Esophagus squamous epithelium (tissue), 5 donors: ENCODE measurements at regions not wholly inside any gene's neighbourhood (a gene's known extent, or its start where the extent isn't known, plus 50 kb on each side); places are given as distances from the start of the nearest gene placed in this dataset.

ENCODE experiments used
- DNase-seq: peaks from one replicate; lab custom pipeline; 2025; lab: John Stamatoyannopoulos, UW
- H3K27ac ChIP-seq, 4 donors: fragments of 200-600 bp; sonication (generic); one replicate each; pipeline ENCODE4 v1.5.1; 2016 to 2019; ENCODE audit warnings: mild to moderate bottlenecking in 1 of 4
- H3K27me3 ChIP-seq, 4 donors: fragments of 200-600 bp; sonication (generic); 1 replicate in 3 of 4; 2 replicates in 1 of 4; pipeline versions ENCODE4 v1.5.1 to v1.6.0; 2017 to 2021; ENCODE audit warnings: antibody characterized with exemption in 1 of 4
- H3K36me3 ChIP-seq, 3 donors: fragments of 200-600 bp; sonication (generic); one replicate each; pipeline ENCODE4 v1.5.1; 2016 to 2019
- H3K4me1 ChIP-seq, 3 donors: fragments of 200-600 bp; sonication (generic); one replicate each; pipeline ENCODE4 v1.5.1; 2017 to 2019
- H3K4me3 ChIP-seq, 4 donors: fragments of 200-600 bp; sonication (generic); 1 replicate in 3 of 4; 2 replicates in 1 of 4; pipeline ENCODE4 v1.5.1; 2016 to 2019; ENCODE audit warnings: mild to moderate bottlenecking in 2 of 4, moderate library complexity in 1 of 4
- H3K9me3 ChIP-seq, 3 donors: fragments of 200-600 bp; sonication (generic); one replicate each; pipeline ENCODE4 v1.5.1; 2016 to 2019
- CTCF ChIP-seq, 6 experiments: fragments of 450-650 bp in 4 of 6; fragments of 200-600 bp in 2 of 6; sonication (generic) in 2 of 6; IDR thresholded peaks; one replicate each; pipeline ENCODE4 v1.5.1; 2016 to 2019; ENCODE audit warnings: antibody characterized with exemption in 6 of 6, mild to moderate bottlenecking in 4 of 6, moderate library complexity in 4 of 6
- POLR2A ChIP-seq, 4 donors: fragments of 450-650 bp; IDR thresholded peaks; one replicate each; pipeline ENCODE4 v1.6.1; 2017; ENCODE audit warnings: antibody characterized with exemption in 4 of 4, mild to moderate bottlenecking in 4 of 4, moderate library complexity in 3 of 4
- WGBS, 2 donors: methylation state at CpG; one replicate each; pipeline ENCODE4 v1.1.5; 2018; 5-methylcytosine and 5-hydroxymethylcytosine counted together
- intact Hi-C: fragments of 100-400 bp; cut with DNase I; formaldehyde crosslinking; loops from one replicate; pipeline ENCODE4 v1.15.0; 2022
- donor health status: DM: yes; HTN: yes; CAD: no.

- no peak for DNase-seq
- no peaks in the 10 kb centered on the region for H3K9me3 ChIP-seq
- intact Hi-C loops: no loop called here
- no peak overlapping the region for H3K4me3 ChIP-seq
- no peaks in the 10 kb centered on the region for H3K36me3 ChIP-seq
- TF ChIP-seq POLR2A (IDR thresholded peaks at IDR 0.05): no peak
- no peak for TF ChIP-seq CTCF (IDR thresholded peaks at IDR 0.05)
- no peaks in the 10 kb centered on the region for H3K4me1 ChIP-seq
- WGBS, 2 donors: 58 to 59% methylated on average over 4 to 5 of the region's 5 CpGs
- no peaks in the 10 kb centered on the region for H3K27me3 ChIP-seq
- H3K27ac ChIP-seq: no peak overlapping the region
These were observed 477.7 kb downstream of the TAF11L14 start for GRCh38 chr5:18111906-18112465.

- Histone ChIP-seq H3K9me3 (no peaks in the 10 kb centered on the region), H3K36me3 (no peaks in the 10 kb centered on the region), H3K4me1 (no peaks in the 10 kb centered on the region), H3K27me3 (no peaks in the 10 kb centered on the region), H3K4me3 (no peak overlapping the region), H3K27ac (no peak overlapping the region)
- intact Hi-C loops: no loop called here
- DNase-seq: no peak
- no peak for TF ChIP-seq POLR2A (IDR thresholded peaks at IDR 0.05)
- peak in 2 of 6 experiments; percentile 32 for TF ChIP-seq CTCF (IDR thresholded peaks at IDR 0.05)
- 31% methylated on average over 2 to 3 of the region's 3 CpGs for WGBS, 2 donors
These were observed 479.5 kb downstream of the TAF11L14 start for GRCh38 chr5:18113721-18114120.

- H3K9me3 ChIP-seq: no peaks in the 10 kb centered on the region
- WGBS, 2 donors: 35 to 57% methylated on average over 6 of the region's 6 CpGs
- TF ChIP-seq POLR2A (IDR thresholded peaks at IDR 0.05) (no peak), CTCF (IDR thresholded peaks at IDR 0.05) (no peak)
- intact Hi-C loops: no loop called here
- no peaks in the 10 kb centered on the region for H3K27me3 ChIP-seq
- H3K4me3 ChIP-seq: no peak overlapping the region
- H3K36me3 ChIP-seq: no peaks in the 10 kb centered on the region
- no peaks in the 10 kb centered on the region for H3K4me1 ChIP-seq
- H3K27ac ChIP-seq: no peak overlapping the region
- DNase-seq: no peak
These were observed 480.0 kb downstream of the TAF11L14 start for GRCh38 chr5:18114151-18114757.

- H3K9me3 ChIP-seq: no peaks in the 10 kb centered on the region
- WGBS, 2 donors: 58 to 69% methylated on average over 2 of the region's 2 CpGs
- TF ChIP-seq CTCF (IDR thresholded peaks at IDR 0.05) (no peak), POLR2A (IDR thresholded peaks at IDR 0.05) (no peak)
- no peaks in the 10 kb centered on the region for H3K36me3 ChIP-seq
- no peak overlapping the region for H3K4me3 ChIP-seq
- no peaks in the 10 kb centered on the region for H3K4me1 ChIP-seq
- intact Hi-C loops: no loop called here
- H3K27me3 ChIP-seq: no peaks in the 10 kb centered on the region
- no peak overlapping the region for H3K27ac ChIP-seq
- no peak for DNase-seq
These were observed 483.7 kb downstream of the TAF11L14 start for GRCh38 chr5:18117968-18118367.

- 81 to 85% methylated on average over 4 to 6 of the region's 11 CpGs for WGBS, 2 donors
- no peaks in the 10 kb centered on the region for H3K36me3 ChIP-seq
- H3K4me1 ChIP-seq: no peaks in the 10 kb centered on the region
- H3K27me3 ChIP-seq: no peaks in the 10 kb centered on the region
- H3K9me3 ChIP-seq: no peaks in the 10 kb centered on the region
- intact Hi-C loops: no loop called here
- TF ChIP-seq POLR2A (IDR thresholded peaks at IDR 0.05) (no peak), CTCF (IDR thresholded peaks at IDR 0.05) (no peak)
- H3K4me3 ChIP-seq: no peak overlapping the region
- no peak overlapping the region for H3K27ac ChIP-seq
- no peak for DNase-seq
These were observed 485.0 kb downstream of the TAF11L14 start for GRCh38 chr5:18119156-18119785.
